NCI-H82 treated with DMSO at 0.1 percent for 48 hours (cell line): ENCODE measurements at regions not wholly inside any gene's neighbourhood (a gene's known extent, or its start where the extent isn't known, plus 50 kb on each side); places are given as distances from the start of the nearest gene placed in this dataset.
A peak's percentile ranks its signal among the peaks of the same experiment; 100 is the strongest.

Source experiments
- DNase-seq: peaks from one replicate; lab custom pipeline; 2025; ENCODE audit not compliant: unreplicated experiment; lab: John Stamatoyannopoulos, UW

DNA sequence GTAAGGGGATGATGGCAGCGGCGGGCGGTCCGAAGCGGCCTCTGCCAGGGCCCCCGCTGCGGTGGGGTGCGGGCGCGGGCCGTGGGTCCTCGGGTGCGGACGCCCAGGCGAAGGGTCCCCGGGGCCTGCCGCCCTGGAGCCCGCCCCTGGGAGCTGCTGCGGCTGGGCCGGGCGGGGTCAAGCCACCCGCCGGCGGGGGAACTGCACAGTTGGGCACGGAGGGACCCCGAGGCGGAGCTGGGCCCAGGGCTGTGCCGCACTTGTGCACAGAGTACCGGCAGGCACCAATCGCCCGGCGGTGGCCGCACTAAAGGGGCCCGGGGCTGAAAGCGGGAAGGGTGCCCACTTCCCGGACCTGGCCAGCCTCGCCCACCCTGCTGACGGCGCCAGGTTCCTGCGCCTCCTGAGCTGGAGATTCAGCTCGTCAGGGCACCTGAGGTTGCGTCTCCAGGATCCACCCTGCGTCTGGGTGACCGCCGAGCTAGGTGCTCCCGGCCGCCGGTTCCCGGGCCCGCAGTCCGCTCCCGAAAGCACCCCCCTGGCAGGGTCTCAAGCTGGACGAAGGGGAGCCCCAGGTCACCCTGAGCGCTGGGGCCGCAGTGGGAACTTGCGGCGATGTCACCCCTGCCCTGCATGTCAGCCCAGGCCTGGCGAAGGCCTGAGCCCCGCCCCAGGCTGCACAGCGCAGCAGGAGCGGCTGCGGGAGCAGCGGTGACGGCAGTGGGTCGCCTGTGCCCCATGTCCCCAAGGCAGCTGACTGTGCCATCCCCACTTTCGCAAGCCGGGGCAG is 56.7 kb upstream of the ETV3 start:
- no peak for DNase-seq

DNA sequence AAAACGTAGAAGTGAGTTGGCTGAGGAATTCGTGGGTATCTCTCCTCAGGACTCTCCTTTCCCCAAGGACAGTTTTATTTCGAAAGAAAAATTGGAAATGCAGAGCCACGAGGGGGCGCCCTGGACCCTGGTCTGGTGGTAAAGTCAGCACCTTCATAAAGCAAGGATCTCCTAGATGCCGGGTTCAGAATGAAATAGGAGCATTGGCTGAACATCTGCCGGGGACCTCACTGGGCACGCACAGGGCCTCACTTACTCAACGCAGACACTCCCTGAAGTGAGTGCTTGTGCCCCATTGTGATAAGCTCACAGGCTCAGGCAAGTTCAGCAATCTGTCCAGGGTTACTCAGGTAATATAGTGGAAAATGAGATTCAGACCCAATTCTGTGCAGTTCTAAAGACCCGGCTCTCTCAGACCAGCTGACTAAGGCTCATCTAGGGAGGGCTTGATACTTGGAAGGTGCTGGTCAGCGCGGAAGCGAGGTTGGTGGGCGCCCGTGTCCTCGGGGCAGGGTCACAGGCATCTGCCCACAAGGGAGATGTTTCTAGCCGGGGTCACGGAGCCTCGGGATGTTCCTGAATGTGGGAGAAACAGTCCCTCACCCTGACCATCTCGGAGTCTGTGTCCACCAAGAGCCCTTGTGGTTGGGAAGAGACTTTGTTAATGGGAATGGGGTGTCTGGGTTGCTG is 55.7 kb upstream of the ETV3 start:
- peak; percentile 16 for DNase-seq

DNA sequence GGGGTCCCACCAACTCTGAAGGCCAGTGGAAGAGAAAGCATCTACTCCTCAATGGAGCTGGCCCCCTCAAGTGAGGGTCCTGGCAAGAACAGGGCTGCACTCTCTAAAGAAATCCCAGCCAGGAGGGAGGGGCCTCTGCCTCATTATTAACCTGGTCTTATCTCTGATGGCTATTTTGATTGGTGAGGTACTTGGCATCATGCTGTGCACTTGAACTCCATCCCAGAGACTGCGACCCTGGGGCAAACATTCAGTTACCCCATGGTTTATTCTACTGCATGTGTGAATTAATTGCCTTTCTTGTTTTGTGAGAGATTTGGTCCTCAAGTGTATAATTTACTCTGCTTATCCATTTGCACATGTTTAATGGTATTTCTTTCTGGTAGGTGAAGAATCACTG is 55.0 kb upstream of the ETV3 start:
- no peak for DNase-seq

DNA sequence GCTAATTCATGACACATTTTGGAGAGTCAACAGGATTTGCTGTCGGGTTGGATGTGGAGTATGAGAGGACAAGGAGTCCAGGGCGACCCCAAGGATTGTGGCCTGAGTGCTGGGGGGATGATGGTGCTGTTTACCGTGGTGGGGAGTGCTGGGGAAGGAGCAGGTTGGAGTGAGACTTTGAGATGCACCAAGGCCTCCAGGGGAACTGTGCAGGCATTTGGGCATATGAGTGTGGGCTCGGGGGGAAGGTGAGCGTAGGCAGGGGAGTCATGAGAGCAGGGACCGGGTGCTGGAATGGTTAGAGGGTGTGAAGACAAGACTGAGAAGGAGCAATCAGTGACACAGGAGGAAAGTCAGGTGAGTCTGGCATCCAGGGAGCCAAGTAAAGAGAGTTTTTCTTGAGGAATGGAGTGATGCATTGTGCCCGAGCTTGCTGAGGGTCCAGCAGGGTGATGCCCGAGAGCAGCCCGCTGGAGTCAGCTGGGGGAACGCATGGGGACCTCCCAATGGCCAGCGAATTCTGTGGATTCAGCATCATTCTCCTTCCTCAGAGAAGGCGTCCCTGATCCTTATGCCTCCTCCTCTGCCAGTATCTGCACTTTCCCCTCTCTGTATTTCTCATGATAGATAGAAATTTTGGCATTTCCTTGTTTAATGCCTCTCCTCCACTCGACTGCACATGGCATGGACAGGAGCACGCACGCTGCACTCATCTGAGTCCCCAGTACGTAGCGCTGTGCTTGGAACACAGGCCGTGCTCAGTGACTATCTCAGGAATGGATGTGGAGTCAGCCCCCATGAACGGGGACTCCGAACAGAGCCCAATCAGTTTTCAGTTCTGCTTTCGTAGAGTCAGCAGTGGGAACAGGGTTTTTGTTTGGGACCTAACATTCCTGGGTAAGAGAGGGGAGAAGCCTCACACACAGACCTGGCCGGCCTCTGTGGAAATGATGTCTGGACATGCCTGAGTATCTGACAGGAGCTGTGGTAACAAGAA is 52.1 kb upstream of the ETV3 start:
- no peak for DNase-seq

DNA sequence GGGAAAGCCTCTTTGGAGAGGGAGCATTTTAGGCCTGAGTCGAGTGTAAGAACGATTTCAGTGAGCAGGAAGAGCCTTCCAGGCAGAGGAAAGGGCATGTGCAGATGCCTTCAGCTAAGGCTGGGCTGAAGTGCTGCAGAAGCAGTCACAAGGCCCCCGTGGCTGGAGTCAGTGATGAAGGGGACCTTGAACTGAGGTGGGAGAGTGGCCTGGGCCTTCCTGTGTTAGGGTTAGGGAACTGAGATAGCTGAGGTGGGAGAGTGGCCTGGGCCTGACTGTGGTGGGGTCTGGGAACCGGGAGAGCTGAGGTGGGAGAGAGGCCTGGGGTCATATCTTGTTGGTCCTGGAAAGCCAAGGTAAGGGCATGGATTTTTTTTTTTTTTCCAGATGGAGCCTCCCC is 50.9 kb upstream of the ETV3 start:
- no peak for DNase-seq
